GM19324 (cell line): ENCODE measurements at regions not wholly inside any gene's neighbourhood (a gene's known extent, or its start where the extent isn't known, plus 50 kb on each side); places are given as distances from the start of the nearest gene placed in this dataset.

ENCODE experiments used
- ATAC-seq: cut with Tn5 transposase; IDR thresholded peaks from one replicate; pipeline ENCODE4 v1.9.1; 2021; ENCODE audit warnings: mild to moderate bottlenecking, moderate library complexity; ENCODE audit not compliant: unreplicated experiment, low FRiP score

GRCh38 chr20:40970218-40970617, 58.4 kb upstream of the TOP1 start:
- no peak for ATAC-seq

GRCh38 chr20:40977218-40977617, 51.4 kb upstream of the TOP1 start:
- ATAC-seq: no peak

- ATAC-seq: no peak
Observed at GRCh38 chr20:40978761-40979160, 49.9 kb upstream of the TOP1 start.
